Inflammatory macrophage treated with lipopolysaccharide for 1 hour (primary cell): ENCODE measurements at regions not wholly inside any gene's neighbourhood (a gene's known extent, or its start where the extent isn't known, plus 50 kb on each side); places are given as distances from the start of the nearest gene placed in this dataset.
A peak's percentile ranks its signal among the peaks of the same experiment; 100 is the strongest.
"Not testable (repeated sequence)": the region's sequence is repeated elsewhere in the genome, so short reads cannot be mapped to it uniquely, and the experiment has no call there.

Experiments
- DNase-seq, 2 donors: peaks; one replicate each; pipeline ENCODE4 v3.0.0-alpha.2; 2020 to 2022

DNA sequence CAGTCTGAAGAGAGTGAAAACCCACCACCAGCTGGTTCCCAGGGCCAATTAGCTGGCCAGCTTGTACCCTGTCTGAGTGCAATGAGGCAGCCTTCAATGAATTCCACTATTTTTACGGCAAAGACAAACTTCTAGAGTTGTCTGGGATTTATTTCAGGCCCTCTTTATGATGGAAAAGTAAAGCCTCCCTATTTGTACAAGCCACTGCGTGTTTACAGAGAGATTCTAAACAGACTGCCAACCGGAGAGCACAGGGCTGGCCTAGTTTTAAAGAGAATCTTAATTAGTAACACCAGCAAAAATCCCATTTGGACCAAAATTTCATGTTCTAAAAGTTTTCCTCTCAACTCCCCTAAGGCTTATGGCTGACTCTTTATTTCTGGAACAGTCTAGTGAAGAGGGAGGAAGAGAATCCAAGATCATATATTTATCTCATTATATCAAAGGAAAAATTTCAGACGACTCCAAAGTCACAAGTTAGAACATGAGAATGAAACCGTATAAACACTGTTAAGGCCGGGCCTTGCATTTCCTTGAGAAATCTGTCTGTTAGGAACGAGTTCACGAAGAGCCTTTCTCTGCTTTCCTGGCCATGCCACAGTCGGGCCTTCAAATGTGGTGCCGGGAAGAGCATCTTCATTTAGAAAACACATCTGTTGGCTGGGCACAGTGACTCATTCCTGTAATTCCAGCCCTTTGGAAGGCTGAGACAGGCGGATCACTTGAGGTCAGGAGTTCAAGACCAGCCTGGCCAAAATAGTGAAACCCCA lies 724.6 kb upstream of the NRP1 start:
- no peak for DNase-seq

DNA sequence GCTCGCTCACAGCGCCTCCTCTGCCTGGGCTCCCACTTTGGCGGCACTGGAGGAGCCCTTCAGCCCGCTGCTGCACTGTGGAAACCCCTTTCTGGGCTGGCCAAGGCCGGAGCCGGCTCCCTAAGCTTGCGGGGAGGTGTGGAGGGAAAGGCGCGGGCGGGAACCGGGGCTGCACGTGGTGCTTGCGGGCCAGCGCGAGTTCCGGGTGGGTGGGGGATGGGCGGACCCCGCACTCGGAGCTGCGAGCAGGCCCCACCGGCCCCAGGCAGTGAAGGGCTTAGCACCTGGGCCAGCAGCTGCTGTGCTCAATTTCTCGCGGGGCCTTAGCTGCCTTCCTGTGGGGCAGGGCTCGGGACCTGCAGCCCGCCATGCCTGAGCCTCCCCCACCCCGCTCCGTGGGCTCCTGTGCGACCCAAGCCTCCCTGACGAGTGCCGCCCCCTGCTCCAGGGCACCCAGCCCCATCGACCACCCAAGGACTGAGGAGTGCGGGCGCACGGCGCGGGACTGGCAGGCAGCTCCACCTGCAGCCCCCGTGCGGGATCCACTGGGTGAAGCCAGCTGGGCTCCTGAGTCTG lies 721.0 kb upstream of the NRP1 start:
- DNase-seq: not testable (repeated sequence)

DNA sequence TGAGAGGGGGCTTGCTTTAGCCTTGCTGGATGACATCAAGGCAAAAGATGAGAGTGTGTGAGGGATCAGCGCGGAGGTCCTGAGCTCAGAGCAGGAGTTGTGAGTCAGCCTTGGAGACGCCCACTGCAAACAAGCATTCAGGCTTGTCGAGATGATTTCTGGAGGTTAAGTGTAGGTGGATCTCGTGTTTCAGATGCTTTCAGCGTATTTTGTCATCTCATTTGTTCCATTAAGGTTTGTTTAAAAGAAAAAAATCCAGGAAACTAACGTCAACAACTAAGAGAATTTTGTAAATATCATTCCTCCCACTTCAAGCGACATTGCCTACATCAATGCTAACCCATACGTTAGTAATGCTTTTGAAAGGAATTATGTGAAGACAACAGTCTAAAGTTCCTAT lies 715.4 kb upstream of the NRP1 start:
- DNase-seq: peak in 1 of 2 donors; percentile 17

DNA sequence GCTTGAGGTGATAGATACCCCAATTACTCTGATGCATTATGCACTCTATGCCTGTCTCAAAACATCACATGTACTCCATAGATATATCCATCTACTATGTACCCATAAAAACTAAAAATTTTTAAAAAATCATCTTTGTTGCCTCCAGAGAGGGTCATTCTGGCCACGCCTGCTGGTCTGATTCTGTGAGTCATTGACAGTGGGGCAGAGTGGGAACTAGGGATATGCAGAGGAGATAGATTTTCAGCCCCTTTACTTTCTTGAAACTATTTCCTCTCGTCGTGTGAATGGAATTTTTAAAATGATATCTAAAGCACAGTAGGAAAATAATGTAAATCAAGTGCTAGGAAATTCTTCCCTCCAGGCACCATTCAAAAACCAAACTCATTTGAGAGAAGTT lies 715.0 kb upstream of the NRP1 start:
- DNase-seq: no peak

DNA sequence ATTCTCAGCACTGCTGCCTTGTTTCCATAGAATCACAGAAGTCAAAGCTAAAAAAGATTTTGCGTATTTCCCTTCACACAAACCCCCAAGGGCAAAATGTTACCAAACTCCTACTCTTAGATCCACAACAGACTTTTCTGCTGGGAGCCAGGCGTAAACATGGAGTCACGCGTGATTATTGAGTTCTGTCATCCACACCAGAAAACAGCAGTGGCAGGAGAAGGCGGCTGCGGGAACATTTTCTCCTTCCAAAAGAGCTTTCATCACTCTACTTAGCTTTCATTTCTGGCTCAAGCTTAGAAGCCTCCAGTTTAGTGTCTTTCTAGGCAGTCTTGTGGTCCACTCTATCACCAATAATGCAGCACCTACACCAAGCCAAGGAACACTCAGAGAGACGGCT lies 712.9 kb upstream of the NRP1 start:
- no peak for DNase-seq

DNA sequence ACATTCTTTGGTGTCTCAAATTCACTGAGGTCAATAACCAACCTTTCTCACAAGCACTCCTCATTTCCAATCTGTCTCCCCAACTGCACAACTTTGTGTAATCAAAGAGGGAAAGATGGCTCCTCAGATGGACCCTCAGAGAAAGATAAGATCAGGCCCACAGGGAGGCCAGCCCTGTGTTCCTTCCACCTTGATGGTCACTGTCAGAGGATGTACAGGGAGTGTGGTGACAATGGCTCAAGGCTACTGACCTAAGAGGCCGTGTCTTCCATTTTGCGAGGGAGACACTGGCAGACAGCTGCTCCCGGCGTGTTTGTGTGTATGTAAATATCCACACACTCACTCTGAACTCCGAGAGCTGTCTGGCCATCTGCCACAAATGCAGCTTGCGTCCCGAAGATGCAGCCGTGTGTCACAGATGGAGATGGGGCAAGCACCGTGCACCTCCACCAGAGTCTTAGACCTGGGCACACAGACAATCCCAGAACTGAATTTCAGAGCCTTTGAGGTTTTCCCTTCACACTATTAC lies 712.1 kb upstream of the NRP1 start:
- DNase-seq: no peak

DNA sequence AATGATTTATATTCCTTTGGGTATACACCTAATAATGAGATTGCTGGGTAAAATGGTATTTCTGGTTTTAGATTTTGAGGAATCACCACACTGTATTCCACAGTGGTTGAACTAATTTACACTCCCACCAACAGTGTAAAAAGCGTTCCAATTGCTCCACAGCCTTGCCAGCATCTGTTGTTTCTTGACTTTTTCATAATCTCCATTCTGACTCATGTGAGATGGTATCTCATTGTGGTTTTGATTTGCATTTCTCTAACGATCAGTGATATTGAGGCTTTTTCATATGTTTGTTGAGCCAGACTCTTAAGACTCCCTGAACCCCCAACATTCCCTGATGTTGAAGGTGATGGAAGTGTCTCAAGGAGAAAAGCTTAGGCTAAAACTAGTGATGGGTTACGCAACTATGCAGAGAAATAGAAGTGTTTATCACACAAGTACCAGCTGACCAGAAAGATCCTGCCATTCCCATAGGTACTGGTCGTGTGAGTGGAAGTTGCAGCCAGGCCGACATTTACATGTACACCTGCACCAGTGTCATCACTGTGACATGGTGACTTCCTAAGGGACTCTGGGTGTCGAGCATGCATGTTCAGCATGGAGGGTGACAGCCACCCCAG lies 711.2 kb upstream of the NRP1 start:
- no peak for DNase-seq

DNA sequence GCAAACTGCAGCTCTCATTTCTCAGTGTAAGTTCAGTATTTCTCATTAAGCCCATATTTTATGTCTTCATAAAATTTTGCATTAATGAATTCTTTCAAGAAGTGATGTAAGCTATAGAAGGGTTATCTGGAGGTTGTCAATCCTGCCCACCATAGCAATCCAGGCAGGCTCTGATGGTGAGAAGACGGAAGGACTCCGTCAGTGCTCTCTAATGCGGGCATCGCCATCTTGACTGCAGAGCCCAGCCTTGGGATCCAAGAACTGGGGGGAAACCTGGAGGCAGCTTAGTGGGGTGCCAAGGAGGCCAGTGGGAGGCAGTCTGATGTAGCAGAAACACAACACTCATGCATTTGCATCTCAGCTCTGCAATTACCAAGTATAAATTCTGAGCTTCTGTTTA lies 707.4 kb upstream of the NRP1 start:
- DNase-seq: no peak

DNA sequence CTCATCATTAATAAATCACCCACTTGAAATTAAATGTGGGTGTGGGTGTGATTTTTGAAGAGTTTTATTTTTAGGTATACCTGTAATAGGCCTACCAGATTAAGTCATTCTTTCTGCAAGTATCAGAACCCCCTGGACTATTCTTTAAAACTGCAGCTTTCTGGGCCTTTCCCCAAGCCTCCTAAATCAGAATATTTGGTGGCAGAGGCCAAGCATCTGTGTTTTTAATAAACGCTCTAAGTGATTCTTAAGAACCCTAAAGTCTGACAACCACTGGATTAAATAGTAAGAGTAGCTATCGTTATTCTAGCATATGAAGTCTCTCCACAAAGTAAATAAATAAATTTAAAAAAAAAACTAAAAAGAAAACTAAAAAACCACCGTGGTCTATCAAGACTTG lies 703.0 kb upstream of the NRP1 start:
- DNase-seq: no peak

DNA sequence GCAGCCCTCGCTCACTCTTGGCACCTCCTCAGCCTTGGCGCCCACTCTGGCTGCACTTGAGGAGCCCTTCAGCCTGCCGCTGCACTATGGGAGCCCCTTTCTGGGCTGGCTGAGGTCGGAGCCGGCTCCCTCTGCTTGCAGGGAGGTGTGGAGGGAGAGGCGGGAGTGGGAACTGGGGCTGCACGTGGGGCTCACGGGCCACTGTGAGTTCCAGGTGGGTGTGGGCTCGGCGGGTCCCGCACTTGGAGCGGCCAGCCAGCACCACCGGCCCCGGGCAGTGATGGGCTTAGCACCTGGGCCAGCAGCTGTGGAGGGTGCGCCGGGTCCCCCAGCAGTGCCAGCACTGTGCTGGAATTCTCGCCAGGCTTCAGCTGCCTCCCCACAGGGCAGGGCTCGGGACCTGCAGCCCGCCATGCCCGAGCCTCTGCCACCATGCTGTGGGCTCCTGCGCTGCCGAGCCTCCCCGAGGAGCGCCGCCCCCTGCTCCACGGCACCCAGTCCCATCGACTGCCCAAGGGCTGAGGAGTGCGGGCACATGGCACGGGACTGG lies 700.8 kb upstream of the NRP1 start:
- DNase-seq: not testable (repeated sequence)

DNA sequence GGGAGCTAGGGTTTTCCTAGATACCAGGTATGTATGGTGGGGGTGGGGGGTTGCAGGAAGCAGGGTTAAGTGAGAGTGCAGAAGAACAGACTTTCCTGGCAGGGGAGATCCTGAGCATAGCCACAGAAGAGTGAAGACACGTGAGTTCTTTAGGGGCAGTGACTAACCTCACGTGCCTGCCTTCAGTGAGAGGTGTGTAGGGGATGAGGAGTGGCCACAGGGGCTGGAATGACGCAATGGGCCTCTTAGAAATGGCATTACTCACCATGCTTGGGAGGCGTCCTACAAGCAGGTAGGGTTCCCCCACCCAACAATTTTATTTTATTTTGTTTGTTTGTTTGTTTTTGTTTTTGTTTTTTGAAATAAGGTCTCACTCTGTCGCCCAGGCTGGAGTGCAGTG lies 698.6 kb upstream of the NRP1 start:
- no peak for DNase-seq

DNA sequence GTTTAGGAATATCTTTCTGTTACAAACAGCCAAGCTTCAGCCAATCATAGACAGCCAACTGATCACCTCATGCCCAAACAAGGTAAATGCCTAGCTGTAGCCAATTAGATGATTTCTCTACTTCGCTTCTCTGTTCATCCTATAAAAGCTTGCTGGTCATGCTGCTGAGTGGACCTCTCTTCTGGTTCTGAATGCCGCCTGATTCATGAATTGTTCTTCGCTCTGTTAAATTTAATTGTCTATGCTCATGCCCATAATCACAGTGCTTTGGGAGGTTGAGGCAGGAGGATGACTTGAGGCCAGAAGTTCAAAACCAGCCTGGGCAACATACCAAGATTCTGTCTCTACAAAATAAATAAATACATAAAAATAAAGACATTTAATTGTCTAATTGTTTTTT lies 698.1 kb upstream of the NRP1 start:
- DNase-seq: no peak

DNA sequence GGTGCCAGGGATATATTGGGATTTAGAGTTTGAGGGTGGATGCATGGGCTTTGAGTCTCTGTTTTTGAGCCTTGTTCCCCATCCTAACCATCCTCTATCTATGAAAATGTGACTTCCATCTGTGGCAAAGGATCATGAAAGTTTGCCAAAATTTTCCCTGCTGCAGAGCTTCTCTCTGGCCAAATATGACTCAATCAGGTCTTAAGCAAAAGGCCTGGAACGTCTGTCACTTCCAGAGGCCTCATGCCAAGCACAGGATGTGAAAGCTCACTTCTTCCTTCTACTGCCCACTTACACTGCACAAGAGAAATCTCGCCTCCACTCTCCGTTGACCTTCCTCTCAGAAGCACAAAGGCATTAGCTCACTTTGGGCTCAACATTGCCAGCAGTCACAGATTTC lies 696.9 kb upstream of the NRP1 start:
- peak; percentile 69 to 94 for DNase-seq

DNA sequence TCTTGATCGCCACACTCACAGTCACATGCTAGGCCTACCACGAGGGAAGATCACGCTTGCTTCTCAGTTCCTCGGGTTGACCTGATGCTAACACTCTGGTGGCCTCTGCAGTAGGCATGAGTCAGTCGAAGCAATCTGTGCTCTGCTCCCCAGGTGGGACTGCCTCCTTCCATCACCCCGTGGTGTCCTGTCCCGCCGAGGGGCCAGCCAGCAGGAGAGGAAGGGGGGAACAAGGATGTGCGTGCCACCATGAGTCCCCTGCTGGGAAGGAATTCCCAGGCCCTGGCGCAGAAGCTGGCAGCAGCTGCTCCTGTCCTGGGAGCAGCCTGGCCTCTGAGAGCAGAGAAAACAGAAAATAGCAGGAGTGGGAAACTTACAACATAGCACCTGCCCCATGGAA lies 695.0 kb upstream of the NRP1 start:
- DNase-seq: no peak

DNA sequence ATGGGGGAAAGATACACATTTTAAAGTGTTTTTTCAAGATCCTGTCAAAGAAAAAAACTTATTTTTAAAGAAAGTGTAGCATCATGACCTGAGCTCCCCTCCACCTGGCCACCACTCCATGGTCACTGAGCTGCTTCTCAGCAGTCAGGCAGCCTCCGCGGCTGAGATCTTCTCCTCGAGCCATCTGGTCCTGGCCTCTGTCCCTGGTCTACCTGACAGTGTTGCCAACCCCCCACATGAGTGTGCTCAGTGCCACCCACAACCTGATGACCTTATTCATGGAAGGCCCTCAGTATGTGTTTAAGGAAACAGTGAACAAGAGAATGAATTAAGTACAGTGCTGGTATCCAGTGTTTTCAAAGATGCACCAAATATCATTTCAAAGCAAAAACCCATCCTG lies 694.5 kb upstream of the NRP1 start:
- no peak for DNase-seq

DNA sequence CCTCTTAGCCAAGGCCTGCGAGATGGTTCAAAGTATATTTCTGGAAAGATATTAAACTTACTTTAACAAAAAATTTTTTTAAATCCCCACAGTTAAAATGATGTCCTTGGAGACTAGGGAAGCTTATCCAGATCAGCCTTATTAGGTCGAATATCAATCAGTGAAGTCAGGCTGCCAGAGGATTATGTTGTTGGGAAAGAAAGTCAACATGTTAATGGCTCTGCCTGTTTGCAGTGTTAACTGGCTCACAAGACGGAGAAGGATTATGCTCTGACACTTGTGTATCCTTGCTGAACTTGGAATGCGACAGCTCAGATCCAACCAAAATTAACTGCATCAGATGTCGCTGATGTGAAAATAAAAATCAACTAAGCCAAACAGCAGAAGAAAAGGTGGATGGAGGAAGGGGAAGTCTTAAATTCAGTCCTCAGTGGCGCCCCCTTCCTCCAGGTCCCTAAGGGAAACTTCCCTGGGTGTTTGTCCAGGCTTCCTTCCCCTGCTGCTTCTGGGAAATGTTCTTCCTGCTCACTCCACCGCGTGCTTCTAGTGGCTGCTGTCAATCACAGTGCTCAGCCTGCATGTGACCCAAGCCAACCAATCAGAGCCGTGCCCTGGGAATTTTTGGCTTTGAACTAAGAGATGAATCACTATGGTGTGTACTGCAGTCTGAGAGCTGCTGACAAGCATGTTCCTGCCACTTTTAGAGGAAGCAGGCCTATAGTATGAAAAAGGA lies 690.4 kb upstream of the NRP1 start:
- peak; percentile 24 to 29 for DNase-seq

DNA sequence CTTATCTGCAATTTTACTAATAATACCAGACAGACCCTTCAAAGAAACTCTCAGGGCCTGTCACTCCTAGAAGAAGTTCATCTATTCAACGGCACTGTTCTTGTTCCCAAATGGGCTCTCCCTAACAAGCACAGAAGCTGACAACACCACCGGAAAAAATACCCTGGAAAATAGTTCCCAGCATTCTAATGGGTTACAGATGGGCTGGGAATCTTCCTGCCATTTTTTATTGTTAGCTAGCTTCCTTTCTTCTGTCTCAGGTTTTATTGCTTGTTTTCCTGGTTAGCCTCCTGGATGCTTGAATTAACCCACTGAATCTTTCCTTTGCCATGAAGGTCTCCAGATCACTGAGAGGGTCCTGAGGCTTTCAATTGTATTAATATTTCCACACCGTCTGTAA lies 689.8 kb upstream of the NRP1 start:
- DNase-seq: no peak

DNA sequence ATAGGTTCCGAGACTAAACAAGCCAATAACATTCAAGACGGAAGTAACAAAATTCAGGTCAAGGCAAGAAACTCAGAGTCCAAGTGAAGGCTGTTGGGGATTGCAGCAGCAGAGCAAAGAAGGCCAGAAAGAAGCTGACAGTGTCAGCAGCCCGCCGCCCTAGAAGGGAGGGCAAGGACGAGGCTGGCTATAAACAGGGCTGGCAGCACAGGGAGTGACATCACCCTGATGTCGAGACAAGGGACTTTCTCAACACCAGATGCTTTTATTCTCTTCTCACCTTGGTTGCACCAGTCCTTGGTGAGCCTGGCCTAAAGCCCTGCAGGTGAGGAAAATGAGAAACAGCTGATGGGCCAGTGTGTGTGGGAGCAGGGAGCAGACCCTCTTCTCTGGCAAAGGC lies 687.7 kb upstream of the NRP1 start:
- no peak for DNase-seq

DNA sequence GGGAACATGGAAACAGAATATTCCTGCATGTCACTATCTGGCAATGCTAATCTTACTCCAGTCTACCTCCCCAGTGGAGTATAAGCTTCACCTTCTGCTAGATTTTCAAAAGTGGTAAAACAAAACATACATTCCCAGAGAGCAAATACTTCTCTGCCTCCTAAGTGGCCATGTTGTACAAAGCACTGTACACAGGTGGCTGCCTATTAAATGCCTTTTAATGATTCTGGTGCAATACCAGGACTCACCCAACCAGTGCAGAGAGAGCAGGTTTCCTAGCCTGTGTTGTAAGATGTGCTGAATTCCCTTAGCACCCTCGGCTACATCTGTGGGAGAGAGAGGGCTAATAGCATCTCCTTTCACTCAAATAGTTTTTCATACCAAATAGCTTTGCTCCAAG lies 684.3 kb upstream of the NRP1 start:
- no peak for DNase-seq

DNA sequence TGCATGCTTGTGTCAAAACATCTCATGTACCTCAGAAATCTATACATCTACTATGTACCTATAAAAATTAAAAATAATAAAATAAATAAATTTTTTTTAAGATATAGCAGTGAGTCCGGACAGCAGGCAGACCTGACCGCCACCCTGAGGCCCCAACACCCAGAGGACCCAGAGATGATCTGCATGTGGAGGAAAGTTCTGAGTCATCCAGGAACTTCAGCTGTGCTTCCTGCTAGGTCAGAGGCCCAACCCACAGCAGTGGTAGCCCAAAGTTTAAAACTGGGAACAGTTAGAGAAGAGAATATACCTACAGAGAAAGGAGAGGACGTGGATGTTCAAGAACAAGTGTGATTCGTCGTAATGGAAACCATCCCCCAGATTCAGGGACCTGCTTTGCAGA lies 683.7 kb upstream of the NRP1 start:
- no peak for DNase-seq

DNA sequence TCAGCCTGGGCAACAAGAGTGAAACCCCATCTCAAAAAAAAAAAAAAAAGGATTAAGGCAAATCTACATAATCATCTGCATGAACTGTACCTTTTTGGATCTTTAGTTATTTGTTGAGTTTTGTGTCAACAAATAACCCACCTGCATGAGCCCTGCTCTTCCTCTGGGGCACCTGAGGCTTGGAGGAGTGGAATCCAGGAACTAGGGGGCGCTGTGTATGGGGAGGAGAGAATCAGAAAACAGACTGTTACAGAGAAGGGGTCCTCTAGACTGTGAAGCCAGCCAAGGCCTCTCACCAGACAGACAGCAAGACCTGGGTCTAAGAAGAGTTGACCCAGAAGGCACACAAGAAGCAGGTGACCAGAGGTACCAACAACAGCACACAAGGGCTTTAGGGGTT lies 682.8 kb upstream of the NRP1 start:
- DNase-seq: no peak

DNA sequence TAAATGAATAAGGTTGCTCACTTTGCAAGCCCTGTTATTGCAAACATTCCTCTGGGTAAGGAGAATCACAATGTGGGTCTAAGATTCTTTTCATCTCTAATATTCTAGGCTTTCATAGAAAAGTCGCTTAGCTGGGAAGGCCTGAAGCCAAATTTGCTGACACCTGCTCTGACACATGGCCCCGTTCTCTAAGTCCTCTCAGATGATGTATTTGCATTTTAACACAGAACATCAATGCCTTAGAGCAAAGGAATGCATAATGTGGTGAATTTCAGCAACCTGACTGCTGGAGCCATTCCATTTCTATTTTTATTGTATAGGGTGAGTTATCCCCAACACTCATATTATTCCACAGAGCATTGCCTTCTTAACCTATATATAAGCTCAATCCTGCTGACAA lies 682.1 kb upstream of the NRP1 start:
- no peak for DNase-seq

DNA sequence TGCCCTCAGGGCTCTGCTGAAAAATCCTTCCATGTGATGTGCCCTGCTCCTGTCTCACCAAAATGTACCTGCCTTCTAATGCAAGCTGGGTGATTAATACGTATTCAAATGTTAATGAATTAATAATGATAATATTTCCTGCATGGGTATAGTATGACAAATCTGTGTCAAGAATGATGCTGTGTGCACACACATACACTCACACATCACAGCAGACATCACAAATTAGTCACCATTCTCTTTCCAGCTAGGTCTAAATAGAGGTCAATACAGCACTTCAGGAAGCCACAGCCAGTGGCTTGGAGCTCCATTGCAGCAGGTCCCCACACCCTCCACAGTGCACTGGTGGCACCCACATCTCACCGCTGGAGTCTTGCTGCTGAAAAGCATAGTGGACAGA lies 681.2 kb upstream of the NRP1 start:
- no peak for DNase-seq
